Uterus (tissue), 3 donors: ENCODE measurements at regions not wholly inside any gene's neighbourhood (a gene's known extent, or its start where the extent isn't known, plus 50 kb on each side); places are given as distances from the start of the nearest gene placed in this dataset.
"Not testable (repeated sequence)": the region's sequence is repeated elsewhere in the genome, so short reads cannot be mapped to it uniquely, and the experiment has no call there.

Source experiments
- DNase-seq, 2 donors: peaks; one replicate each; pipeline ENCODE4 v3.0.0-alpha.2; 2019 to 2020
- H3K27ac ChIP-seq, 2 donors: fragments of 200-600 bp; sonication (generic); 1 replicate in 1 of 2; 2 replicates in 1 of 2; pipeline ENCODE4 v1.5.1; 2016 to 2018
- H3K27me3 ChIP-seq, 2 donors: fragments of 200-600 bp; sonication (generic); one replicate each; pipeline ENCODE4 v1.5.1; 2018 to 2019; ENCODE audit warnings: control low read depth in 1 of 2
- H3K36me3 ChIP-seq, 2 donors: fragments of 200-600 bp; sonication (generic); one replicate each; pipeline ENCODE4 v1.5.1; 2019; ENCODE audit warnings: control low read depth in 1 of 2
- H3K4me1 ChIP-seq, 2 donors: fragments of 200-600 bp; sonication (generic); one replicate each; pipeline ENCODE4 v1.5.1; 2018 to 2019; ENCODE audit warnings: control low read depth in 1 of 2
- H3K4me3 ChIP-seq, 2 donors: fragments of 200-600 bp; sonication (generic); 1 replicate in 1 of 2; 2 replicates in 1 of 2; pipeline ENCODE4 v1.5.1; 2018 to 2019; ENCODE audit warnings: mild to moderate bottlenecking in 1 of 2
- H3K9me3 ChIP-seq, 2 donors: fragments of 200-600 bp; sonication (generic); one replicate each; pipeline ENCODE4 v1.5.1; 2019; ENCODE audit warnings: control low read depth in 1 of 2
- POLR2A ChIP-seq, 2 donors: fragments of 450-650 bp; IDR thresholded peaks; one replicate each; pipeline ENCODE4 v1.6.1; 2016; ENCODE audit warnings: antibody characterized with exemption in 2 of 2, mild to moderate bottlenecking in 1 of 2, moderate library complexity in 1 of 2
- intact Hi-C: fragments of 100-400 bp; cut with DNase I; formaldehyde crosslinking; loops from one replicate; pipeline ENCODE4 v1.15.1; 2023; ENCODE audit warnings: low total_unique reads
- TF ChIP-seq, protein P1 (sequence below), 4 experiments: fragments of 200-600 bp in 2 of 4; fragments of 450-650 bp in 2 of 4; sonication (generic) in 2 of 4; IDR thresholded peaks; one replicate each; pipeline ENCODE4 v1.5.1; 2016 to 2019; ENCODE audit warnings: antibody characterized with exemption in 4 of 4, mild to moderate bottlenecking in 2 of 4, moderate library complexity in 1 of 4
- donor health status: DM: yes; HTN: yes; CAD: no.

DNA sequence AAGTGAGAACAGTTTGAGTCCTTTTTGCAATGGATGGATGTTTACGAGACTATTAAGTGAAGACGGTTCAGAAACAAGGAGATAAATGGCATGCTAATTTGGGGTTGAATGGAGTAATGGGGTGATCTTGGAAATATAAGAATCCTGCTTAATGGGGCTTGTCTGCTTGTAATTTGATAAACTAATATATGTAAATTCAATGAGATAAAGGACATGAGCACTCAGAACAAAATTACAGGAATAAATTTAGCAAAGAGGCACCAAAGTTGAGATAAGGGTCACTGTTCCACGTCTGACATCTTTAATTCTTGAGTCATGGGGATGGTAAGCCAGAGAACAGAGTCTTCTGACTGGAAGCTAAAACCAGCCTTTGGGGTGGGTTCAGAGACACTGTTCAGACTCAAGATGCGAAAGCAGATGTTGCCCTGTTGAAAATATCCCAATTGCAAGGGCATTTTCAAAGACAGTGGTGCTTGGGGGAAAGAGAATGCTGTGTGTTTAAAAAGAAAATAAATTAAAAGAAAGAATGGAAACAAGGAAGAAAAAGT lies 67.8 kb upstream of the CHRNB4 start:
- H3K27ac ChIP-seq = no peak overlapping the region
- TF ChIP-seq, protein P1, sequence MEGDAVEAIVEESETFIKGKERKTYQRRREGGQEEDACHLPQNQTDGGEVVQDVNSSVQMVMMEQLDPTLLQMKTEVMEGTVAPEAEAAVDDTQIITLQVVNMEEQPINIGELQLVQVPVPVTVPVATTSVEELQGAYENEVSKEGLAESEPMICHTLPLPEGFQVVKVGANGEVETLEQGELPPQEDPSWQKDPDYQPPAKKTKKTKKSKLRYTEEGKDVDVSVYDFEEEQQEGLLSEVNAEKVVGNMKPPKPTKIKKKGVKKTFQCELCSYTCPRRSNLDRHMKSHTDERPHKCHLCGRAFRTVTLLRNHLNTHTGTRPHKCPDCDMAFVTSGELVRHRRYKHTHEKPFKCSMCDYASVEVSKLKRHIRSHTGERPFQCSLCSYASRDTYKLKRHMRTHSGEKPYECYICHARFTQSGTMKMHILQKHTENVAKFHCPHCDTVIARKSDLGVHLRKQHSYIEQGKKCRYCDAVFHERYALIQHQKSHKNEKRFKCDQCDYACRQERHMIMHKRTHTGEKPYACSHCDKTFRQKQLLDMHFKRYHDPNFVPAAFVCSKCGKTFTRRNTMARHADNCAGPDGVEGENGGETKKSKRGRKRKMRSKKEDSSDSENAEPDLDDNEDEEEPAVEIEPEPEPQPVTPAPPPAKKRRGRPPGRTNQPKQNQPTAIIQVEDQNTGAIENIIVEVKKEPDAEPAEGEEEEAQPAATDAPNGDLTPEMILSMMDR (IDR thresholded peaks at IDR 0.05) = no peak
- TF ChIP-seq POLR2A (IDR thresholded peaks at IDR 0.05) = no peak
- intact Hi-C loops = loop anchor here (5.0 kb wide), 1 partner anchor 91 kb away; no protein-coding TSS in a partner anchor
- H3K36me3 ChIP-seq = no peaks in the 10 kb centered on the region
- no peaks in the 10 kb centered on the region for H3K9me3 ChIP-seq
- DNase-seq = no peak
- H3K4me3 ChIP-seq = no peak overlapping the region
- H3K27me3 ChIP-seq = no peaks in the 10 kb centered on the region
- no peaks in the 10 kb centered on the region for H3K4me1 ChIP-seq

DNA sequence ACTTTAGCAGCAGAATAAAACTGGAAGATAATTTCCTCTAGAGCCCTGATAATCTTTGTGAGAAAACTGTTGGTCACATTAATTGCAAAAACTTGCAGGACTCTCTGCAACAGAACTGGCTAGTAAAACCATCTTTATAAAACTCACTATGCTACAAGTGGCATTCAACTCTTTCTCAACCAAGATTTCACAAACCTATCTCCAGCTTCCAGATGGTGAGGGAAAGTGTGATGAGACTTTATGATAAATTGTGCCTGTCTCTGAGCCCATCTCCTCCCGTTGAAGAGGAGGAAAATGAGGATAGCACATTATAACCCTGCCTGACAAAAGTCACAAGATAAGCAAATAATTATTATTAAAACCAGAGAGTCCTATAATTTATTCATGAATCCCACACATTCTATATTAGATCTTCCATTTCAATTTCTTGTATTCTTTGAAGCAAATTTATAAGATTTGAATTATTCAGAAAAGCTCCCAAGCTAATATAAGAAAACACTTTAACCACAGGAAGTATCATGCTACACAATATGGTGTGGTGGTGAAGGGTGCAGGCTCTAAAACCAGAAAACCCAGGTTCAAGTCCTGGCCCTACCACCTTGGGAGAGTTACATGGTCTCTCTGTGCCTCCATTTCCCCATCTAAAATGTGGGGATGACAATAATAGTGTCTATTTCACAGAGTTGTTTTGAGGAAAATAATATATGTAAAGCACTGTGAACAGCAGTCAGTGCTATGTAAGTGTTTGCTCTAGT lies 65.6 kb upstream of the CHRNB4 start:
- not testable (repeated sequence) for DNase-seq, H3K36me3 ChIP-seq, H3K9me3 ChIP-seq, H3K27ac ChIP-seq, H3K4me1 ChIP-seq, H3K4me3 ChIP-seq, H3K27me3 ChIP-seq
- intact Hi-C loops = loop anchor here (5.0 kb wide), 1 partner anchor 89 kb away; no protein-coding TSS in a partner anchor

DNA sequence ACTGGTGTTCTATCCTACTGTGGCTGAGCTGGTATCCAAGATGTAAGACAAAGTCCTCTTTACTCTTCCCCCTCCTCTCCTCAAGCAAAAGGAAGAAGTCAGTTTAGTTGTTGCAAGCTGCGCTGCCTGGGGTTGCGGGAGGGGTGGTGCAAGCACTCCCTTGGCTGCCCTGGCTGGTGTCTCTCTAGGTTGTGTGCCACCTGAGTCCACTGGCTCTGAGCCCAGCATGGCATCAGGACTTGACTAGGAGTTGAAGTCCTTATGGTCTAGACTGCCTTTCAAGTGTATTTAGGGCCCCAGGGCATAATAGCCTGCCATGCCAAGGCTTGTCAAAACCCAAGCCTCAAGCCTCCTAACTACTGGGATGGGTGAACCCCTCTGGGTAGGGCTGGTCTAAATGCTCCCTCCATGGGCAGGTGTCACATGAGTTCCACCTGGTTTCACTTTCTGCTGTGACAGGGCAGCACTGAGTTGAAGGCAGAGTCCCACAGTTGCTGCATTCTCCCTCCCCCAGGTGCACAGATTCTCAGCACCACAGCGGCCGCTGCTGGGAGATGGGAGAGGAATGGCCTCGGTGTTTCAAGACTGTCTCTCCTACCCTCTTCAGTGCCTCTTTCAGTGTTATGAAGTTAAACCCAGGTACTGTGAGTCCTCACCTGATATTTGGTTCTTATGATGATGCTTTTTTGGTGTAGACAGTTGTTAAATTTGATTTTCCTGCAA lies 62.5 kb upstream of the CHRNB4 start:
- H3K27me3 ChIP-seq, H3K36me3 ChIP-seq, H3K4me1 ChIP-seq, intact Hi-C loops, H3K27ac ChIP-seq, DNase-seq, H3K4me3 ChIP-seq, H3K9me3 ChIP-seq: not testable (repeated sequence)

DNA sequence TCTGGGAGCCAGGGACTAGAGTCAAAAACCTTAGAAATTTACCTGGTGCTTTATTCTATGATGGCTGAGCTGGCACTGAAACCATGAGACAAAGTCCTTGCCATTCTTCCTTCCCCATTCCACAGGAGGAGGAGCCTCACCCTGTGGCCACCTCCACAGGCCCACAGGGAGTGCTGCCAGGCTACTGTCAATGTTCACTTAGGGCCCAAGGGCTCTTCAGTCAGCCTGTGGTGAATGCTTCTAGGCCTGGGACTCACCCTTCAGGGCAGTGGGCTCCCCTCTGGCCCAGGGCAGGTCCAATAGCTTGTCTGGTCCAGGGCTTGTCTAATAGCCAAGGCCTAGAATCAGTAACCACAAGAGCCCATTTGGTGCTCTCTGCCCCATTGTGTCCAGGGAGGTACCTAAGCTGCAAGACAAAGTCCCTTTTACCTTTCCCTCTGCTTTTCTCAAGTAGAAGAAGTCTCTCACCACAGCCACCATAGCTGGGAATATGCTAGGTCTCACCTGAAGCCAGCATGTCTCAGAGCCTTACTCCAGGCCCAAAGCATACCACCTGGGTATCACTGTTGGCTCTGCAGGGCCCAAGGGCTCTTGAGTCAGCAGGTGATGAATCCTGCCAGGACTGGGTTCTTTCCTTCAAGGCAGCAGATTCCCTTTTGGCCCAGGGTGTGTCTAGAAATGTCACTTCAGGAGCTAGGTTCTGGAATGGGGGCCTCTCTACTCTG lies 61.8 kb upstream of the CHRNB4 start:
- intact Hi-C loops = no loop called here
- Histone ChIP-seq H3K4me3 (no peak overlapping the region), H3K36me3 (no peaks in the 10 kb centered on the region), H3K27me3 (no peaks in the 10 kb centered on the region), H3K27ac (no peak overlapping the region), H3K4me1 (no peaks in the 10 kb centered on the region), H3K9me3 (no peaks in the 10 kb centered on the region)
- TF ChIP-seq, protein P1 (IDR thresholded peaks at IDR 0.05) = no peak
- TF ChIP-seq POLR2A (IDR thresholded peaks at IDR 0.05) = no peak
- no peak for DNase-seq

DNA sequence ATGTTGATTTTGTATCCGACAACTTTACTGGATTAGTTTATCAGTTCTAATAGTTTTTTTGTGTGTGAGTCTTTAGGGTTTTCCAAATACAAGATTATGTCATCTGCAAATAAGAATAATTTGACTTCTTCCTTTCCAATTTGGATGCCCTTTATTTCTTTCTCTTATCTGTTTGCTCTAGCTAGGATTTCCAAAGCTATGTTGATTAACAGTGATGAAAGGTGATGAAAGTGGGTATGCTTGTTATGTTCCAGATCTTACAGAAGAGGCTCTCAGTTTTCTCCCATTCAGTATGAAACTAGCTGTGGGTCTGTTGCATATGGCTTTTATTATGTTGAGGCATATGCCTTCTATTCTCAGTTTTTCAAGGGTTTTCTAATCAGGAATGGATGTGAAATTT lies 56.4 kb upstream of the CHRNB4 start:
- no peaks in the 10 kb centered on the region for H3K36me3 ChIP-seq
- H3K9me3 ChIP-seq = no peaks in the 10 kb centered on the region
- TF ChIP-seq, protein P1 (IDR thresholded peaks at IDR 0.05) = no peak
- TF ChIP-seq POLR2A (IDR thresholded peaks at IDR 0.05) = no peak
- H3K4me1 ChIP-seq = no peaks in the 10 kb centered on the region
- no peak overlapping the region for H3K27ac ChIP-seq
- intact Hi-C loops = no loop called here
- H3K27me3 ChIP-seq = no peaks in the 10 kb centered on the region
- DNase-seq = no peak
- no peak overlapping the region for H3K4me3 ChIP-seq
